Stimulated activated CD8-positive, alpha-beta memory T cell treated with anti-CD3 and anti-CD28 coated beads, Interleukin-4, amount 100 ng/mL, for 48 hours (primary cell): ENCODE measurements at regions not wholly inside any gene's neighbourhood (a gene's known extent, or its start where the extent isn't known, plus 50 kb on each side); places are given as distances from the start of the nearest gene placed in this dataset.
A peak's percentile ranks its signal among the peaks of the same experiment; 100 is the strongest.
"Not testable (repeated sequence)": the region's sequence is repeated elsewhere in the genome, so short reads cannot be mapped to it uniquely, and the experiment has no call there.

Experiments used
- DNase-seq: peaks from one replicate; pipeline ENCODE4 v3.0.0-alpha.2; 2020

DNA sequence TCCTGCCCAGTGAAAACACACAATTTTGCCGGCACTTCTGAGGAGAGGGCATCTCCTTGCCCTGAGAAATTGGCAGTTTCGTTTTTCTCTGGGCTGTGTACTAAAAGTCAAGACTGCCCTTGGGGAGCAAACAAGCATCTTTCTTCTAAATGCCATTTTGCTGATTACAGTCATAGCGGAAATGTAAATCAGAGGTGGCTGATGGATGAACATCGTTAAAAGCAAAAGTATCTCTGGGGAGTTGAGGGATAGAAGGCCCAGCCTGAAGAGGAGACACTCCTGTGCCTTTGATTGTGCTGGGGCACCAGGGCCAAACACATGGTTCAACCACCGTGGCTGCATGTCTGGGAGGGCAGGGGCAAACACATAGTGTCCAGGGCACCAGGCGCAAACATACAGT lies 49.8 kb downstream of the ABCC12 start:
- DNase-seq = no peak

DNA sequence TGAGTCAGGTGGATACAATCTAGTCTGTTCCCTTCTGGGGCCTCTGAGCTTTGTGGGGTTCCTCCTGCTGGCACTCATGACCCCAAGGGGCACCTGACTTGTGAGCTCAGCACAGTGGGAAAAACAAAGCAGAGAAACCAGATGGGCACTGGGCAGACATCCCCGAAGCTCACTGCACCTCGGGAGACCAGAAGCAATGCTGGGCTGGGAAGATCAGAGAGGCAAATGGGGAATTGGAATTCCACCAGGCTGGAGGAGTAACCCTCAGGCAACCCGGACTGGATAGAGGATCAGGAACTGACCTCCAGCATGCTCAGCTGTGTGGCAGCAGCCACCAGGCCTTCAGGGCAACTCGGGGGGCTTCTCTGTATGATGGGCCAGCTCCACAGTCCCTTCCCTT lies 50.3 kb downstream of the ABCC12 start:
- DNase-seq = no peak

DNA sequence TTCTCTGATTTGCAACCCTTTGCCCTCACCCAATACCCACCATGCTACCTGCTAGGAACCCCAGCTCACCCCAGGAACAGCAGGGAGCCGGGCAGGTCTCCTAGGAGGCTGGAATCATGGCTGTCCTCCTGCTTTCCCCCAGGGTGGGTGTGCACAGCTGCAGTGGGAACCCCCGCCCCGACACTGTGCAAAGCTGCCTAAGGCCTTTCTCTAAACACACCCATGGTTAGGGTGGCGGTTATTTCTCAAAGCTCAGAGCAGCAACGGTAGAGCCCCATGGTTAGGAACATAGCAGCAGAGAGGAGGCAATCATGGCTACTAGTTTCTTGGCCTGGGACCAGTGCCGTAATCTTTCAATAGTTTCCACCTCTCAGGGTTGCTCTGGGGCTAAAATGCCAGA lies 52.2 kb downstream of the ABCC12 start:
- no peak for DNase-seq

DNA sequence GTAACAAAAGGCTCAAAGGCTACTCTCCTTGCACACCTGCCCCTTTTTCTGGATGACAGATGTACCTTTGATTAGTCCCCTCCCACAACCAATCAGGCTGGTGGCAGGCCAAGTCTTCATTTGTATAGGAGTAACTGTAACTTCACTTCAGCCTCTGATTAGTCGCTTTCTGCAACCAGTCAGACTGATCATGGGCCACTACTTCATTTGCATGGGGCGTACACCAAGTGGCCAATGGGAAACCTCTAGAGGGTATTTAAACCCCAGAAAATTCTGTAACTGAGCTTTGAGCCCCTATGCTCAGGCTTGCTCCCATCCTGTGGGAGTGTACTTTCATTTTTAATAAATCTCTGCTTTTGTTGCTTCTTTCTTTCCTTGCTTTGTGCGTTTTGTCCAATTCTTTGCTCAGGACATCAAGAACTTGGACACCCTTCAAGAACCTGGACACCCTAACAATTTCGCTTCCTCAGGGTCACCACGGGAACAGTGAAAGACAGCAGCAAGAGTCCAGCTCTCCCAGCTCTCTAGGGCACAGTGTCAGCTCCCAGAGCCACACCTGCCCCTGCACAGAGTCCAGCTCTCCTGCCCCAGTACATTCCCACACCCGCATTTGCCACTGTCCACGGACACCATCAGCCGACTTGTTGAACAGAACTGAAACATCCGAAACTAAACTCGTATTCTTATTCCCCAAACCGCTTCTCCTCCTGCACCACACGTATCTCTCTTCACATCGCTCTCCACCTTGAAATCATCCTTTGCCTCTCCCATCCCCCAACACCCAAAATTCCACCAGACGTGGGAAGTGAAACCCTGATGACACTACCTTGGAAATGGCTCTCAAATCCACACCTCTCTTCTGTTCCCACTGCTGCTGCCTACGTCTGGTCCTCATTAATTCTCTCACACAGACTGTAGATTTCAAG lies 53.4 kb downstream of the ABCC12 start:
- DNase-seq = no peak

DNA sequence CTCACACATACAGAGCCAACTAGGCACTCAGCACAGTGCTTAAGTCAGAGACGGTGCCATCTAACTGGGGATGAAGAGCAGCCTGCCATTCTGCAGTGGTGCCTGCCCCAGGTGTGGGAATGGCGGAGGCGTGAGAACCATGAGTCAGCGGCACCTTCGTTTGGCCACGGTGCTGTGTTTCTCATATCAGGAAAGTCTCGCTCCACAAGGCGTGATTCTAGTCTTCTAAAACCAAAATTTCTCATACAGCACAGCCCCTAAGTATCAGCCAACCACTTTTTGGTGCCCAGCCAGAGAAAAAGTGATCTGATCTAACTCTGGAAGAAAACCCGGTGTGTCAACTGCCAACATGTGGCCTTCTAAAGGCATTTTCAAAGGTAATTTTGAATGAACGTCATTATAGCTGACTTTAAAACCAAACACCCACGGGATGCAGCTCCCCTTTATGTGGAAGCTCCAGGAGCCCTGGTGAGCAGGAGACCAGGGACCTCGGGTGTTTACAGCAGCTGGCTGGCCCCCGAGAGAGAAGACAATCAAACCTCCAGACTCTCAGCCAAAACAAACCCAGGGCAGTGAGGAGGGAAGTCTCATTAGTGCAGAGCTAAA lies 54.6 kb downstream of the ABCC12 start:
- peak; percentile 79 for DNase-seq

DNA sequence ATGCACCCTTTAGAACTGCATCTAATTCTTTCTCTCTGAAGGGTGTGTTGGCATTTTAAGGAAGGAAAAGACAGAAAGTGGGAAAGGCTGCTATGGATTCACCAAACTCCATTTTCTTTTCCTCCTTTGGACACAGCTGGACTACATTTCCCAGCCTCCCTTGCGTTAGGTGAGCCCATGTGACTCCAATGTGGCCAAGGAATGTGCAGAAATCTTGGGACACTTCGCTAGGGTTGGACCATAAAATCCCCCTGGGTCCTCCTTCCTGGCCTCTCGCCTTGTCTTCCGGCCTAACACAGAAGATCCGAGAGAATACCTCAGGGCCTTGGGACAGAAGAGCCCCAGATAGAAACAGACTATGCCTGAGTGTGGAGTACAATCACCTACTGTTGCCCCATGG lies 56.3 kb downstream of the ABCC12 start:
- DNase-seq = no peak

DNA sequence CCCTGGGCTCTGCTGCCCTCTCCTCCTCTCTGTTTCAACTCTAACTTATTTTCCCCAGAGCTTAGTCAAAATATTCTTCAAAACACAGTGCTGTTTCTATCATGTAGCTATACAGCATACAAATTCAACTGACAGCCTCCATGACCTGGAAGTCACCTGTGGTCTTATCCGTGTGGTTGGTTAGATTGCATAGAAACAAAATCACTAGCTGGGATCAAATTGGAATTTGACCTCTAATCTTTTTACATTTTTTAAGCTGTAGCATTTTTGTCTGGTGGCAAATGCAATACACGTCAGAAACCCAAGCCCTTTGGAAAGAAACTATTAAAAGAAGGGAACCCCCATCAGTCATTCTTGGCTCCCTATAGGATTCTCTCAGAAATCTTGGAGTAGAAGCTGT lies 57.3 kb downstream of the ABCC12 start:
- no peak for DNase-seq

DNA sequence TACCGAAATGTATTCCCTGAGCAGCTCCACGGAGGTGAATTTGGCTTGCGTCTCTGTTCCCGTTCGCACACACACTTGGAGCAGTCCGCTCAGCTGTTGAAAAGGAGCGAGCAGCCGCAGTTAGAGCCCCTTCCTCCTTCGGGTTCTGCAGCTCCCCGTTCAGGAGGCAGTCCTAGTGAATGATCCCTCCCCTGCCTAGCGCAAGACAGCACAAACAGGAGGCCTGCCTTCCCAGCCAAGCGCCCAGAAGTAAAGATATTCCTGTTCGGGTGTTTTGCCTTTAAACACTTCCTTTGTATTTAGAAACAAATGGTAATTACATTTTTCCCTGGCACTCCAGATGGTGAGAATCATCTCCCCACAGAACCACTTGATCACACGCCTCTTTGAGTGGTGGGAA lies 64.7 kb downstream of the ABCC12 start:
- DNase-seq = no peak

DNA sequence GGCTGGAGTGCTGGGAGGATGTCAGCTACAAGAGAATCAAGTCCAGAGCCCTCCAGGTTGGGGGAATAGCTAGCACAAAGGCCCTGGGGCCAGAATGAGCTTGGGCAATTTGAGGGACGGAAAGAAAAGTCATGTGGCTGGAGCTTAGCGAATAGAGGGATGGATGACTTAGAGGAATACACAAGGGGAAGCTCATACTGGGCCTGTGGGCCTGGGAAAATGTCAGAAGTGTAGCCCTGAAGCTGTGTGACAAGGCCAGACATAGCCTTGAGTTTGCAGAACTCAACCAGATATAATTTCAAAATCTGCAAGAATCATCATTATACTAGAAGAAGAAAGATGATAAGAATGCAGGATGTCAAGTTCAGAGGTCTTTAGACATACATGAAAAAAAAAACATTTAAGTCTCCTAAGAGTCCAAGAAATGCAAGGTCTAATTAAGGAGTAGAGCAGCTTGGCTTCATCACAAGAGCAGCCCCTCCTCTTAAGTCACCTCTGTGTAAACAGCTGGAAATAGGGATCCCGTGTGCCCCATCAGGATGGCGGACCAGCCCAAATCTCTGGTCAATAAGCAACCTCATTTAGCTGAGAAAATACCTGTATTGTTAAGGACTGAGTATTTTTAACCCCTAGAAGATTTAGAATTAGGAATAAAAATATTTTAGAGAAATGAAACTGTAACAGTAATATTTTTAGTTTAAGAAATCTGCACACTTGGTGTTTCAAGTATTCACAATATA lies 66.6 kb downstream of the ABCC12 start:
- no peak for DNase-seq

DNA sequence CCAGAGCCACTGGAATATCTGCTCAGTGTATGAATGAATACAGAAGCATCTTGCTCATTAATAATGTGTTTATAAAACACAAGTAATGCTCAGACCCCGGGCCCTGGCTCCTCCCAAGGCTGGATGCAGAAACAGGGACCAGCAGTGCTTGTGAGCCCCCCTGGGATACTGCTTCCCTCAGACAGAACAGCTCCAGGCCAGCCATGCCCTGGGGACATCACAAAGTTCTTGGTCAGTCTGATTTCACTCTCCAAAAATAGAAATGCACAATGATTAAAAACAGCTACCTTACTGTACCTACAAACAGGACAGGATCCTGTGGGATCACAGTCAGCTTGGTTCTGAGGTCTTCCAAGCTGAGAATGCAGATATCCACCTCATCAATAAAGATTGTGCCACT lies 68.2 kb downstream of the ABCC12 start:
- no peak for DNase-seq

DNA sequence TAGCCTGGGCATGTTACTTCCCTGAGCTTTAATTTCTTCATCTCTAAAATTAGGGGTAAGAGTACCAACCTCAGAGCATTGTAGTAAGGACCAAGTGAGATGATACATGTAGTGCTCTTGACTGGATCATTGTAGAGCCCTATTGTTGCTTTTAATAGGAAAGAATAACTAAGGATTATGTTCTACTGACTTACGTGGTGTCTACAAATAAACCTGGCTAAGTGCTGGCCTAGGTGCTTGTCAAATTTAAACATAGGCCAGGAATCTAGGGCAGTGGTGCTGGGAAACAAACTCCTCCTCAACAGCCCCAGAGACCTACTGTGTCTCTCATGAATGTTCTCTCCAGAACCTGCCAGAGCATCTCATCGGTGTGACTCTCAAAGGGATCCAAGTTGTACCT lies 69.4 kb downstream of the ABCC12 start:
- DNase-seq = no peak

DNA sequence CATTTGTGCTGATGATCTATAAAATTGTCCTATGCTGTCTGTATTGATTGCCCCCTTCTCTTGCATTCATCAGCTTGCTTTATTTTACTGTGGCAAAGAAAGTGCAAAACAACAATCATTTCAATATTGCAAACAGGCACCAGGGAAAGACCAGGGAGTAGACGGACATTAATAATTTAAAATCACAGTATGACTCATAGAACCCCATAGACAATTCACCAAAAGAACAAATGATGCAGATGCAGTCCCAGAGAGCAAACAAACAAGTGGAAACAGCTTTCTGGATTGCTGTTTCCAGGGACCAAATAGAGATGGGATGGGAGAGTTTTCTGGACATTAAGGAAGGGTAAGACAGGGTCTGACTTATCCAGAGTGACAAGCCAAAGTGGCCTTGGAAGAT lies 70.1 kb downstream of the ABCC12 start:
- DNase-seq = no peak

DNA sequence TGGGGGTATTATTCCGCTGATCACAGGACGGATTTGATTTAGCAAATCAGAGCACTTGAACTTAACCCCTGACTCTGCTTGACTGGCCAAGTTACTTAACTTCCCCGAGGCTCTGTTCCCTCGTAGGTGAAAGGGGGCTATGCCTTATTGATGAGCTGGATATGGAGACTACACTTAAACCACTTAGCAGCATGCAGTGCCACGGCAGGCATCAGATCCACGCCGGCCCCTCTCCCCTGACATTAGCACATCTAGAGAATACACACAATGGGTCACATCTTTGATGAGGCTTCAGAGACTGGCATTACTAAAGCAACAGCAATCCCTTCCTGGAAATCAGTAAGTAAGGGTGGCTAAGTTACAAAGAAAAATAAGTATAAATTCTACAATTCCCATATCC lies 71.0 kb downstream of the ABCC12 start:
- DNase-seq = no peak

DNA sequence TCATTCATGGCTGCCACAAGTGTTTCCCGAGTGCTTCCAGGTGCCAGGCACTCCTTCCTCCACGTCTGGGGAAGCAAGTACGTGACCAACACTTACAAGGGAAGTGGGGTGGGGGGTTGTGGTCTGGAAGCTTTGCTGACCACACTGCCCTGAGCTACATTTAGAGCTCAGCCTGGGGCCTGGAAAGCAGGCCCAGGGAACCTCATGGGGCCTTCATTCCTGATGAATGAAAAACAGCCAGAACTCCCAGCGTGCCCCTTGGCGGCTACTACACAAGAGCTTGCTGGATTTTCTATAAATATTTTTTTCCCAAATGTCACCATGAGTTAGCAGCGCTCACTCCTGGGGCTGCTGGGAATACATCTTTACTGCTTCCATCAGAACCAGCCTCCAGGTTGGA lies 73.3 kb downstream of the ABCC12 start:
- DNase-seq = no peak

DNA sequence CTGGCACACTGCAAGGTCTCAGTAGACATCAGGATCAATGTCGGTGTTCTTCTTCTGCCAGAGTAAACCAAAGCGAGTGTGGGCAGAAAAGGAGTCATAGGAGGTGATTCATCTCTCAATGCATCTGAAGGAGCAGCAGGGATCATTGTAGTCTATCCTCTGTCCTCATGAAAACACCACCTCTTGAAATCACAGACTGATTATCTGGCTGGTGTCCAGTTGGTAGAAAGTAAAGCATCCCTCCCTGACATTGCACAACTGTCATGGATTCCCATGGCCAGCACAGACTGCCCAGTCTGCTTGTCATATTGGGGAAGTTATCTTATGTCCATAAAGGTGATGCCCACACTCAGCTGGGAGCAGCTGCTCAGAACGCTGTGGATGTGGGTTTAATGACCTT lies 74.1 kb downstream of the ABCC12 start:
- no peak for DNase-seq

DNA sequence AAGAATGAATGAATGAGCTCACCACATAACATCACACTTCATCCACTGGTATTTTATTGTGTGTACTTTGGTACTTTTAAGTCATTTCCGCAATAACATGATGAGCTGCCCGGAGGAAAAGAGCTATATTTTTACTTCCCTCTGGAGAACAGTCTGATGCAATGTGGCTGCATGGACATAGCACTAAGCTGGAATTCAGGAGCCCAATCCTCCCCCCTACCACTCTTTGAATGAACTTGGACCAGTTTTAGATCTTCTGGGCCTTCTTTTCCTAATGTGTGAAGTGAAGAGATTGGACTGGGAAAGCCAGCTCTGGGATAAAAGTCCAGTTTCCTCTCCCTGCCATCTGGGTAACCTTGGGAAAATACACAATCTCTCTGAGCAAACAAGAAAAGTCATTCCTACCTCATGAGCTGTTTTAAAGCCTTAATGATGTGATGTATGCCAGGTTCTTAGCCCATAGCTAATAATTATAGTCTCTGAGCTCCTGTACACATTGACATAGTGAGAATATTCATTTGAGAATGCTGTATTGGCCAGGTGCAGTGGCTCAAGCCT lies 79.3 kb downstream of the ABCC12 start:
- no peak for DNase-seq

DNA sequence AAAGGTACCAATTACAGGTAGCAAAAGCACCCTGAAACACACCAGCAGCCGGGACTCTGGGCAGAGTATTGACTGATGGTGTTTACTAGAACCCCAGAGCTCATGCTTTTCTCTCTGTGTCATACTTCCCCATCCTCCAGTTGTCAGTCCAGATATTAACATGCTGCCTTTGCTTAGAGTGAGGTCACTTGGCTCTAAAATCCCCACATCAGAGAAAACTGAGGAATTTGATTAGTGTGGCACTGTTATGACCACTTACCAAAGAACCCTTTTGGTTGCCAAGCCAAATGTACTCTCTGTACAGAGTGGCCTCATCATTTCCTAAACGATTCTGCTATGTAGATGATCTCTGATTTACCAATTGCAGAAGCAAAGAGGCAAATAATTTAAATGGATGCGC lies 80.4 kb downstream of the ABCC12 start:
- no peak for DNase-seq

DNA sequence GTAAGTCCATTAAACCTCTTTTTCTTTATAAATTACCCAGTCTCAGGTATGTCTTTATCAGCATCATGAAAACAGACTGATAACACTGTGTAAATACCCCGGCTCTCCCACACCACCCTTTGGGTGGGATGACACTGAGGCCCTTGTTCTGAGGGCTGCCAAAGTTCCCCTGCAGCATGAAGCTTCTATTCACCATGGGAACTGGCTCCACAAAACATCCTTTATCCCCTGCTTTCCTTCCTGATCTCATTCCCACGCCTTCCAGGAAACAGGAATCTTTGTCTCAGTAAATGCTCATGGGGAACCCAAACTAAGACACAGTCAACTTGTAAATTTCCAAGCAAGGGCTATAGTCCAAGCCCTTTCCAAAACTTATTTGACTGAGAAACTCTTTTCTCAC lies 88.4 kb downstream of the ABCC12 start:
- no peak for DNase-seq

DNA sequence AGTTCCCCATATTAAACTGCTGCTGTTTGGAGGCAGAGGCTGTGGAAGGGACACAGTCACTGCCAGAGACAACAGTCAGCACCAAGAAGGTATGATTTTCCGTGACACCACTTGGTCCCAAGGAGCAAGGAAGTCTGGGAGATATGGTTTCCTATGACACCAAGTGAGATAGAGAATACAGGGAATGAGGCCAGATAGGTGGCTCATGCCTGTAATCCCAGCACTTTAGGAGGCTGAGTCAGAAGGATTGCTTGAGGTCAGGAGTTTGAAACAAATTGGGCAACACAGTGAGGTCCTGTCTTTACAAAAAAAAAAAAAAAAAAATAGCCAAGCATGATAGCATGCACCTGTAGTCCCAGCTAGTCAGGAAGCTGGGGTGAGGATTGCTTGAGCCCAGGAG lies 90.8 kb downstream of the ABCC12 start:
- DNase-seq = no peak

DNA sequence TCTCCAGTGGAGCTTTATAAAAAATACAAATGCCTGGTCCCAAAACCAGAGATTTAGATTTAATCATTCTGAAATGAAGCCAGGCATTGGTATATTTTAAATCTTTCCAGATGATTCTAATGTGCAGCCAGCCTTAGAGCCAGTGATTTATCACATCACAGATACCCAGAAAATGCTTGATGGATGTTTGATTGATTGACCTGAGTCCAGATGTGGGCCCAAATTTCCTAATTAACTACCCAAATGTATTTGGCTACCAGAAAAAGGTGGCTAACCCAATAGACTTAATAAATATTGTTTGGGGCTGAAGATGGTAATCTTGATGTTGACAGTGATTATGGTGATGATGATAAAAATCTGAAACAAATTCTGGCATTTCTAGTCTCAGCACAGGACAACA lies 93.1 kb downstream of the ABCC12 start:
- no peak for DNase-seq

DNA sequence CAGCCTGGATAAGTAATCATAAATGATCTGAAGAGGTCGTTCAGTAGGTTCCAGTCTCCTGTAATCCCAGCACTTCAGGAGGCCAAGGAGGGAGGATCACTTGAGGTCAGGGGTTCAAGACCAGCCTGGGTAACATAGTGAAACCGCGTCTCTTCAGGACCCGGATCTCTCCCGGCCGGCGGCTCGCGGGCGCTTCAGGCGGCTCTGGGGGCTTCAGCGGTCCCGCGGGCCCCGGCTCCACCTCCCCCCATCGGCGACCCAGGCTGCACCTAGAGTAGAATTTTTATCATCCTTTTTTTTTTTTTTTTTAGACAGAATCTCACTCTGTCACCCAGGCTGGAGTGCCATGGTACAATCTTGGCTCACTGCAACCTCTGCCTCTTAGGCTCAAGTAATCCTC lies 95.9 kb downstream of the ABCC12 start:
- no peak for DNase-seq

DNA sequence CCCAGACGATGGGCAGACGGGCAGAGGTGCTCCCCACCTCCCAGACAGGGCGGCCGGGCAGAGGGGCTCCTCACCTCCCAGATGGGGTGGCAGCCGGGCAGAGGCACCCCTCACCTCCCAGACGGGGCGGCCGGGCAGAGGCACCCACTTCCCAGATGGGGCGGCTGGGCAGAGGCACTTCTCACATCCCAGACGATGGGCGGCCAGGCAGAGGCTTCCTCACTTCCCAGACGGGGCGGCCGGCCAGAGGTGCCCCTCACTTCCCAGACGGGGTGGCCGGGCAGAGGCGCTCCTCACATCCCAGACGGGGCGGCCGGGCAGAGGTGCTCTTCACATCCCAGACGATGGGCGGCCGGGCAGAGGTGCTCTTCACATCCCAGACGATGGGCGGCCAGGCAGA lies 96.6 kb downstream of the ABCC12 start:
- not testable (repeated sequence) for DNase-seq

DNA sequence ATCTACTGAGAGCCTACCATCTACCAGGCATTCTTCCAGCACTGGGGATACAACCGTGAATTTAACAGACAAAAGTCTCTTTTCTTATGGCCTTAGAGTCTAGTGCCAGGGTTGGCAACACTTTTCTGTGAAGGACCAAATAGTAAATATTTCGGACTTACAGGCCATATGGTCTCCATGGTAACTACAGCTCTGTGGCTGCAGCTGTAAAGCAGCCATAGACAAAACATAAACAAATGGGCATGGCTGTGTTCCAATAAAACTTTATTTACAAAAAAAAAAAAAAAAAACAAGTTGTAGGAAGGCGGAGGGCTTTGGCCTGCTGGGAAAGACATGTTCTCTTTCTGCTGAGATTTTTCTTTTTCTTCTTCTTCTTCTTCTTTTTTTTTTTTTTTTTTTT lies 98.7 kb downstream of the ABCC12 start:
- no peak for DNase-seq
